ENCODE measurements at regions not wholly inside any gene's neighbourhood (a gene's known extent, or its start where the extent isn't known, plus 50 kb on each side); places are given as distances from the start of the nearest gene placed in this dataset.

DNA sequence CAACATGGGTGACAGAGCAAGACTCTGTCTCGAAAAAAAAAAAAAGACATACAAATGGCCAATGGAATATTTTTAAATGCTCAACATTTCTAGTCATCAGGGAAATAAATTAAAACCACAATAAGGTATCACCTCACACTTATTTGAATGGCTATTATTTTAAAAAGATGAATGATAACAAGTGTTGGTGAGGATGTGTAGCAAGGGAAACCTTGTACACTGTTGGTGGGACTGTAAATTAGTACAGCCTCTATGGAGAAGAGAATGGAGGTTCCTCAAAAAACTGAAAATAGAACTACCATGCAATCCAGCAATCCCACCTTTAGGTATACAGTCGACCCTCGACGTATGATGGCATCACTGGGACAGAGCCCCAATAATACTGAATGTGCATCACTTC is 65.4 kb upstream of the DIP2C start:
- no peak for DNase-seq

GRCh38 chr10:753530-753929 is 64.1 kb upstream of the DIP2C start:
- peak; percentile 61 for DNase-seq

DNA sequence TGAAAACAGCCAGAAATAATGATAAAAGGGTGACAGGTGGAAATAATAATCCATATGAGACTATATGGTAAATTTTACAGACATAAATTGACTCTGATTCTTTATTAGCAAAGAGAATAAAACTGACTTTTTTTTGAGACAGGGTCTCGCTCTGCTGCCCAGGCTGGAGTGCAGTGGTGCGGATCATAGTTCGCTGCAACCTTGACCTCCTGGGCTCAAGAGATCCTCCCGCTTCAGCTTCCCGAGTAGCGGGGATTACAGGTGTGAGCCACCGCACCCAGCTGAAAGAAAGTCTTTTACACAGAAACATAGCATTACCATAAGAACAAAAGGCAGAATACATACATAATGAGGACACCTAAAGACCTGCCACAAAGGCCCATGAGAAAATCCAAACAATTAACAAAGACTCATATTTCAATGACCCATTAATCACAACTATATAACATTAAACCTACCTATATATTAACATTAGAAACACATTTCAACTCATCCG is 51.5 kb upstream of the DIP2C start:
- DNase-seq, result no peak

- DNase-seq, result no peak
These were observed 49.9 kb upstream of the DIP2C start for GRCh38 chr10:739403-739802.
